ENCODE measurements at regions not wholly inside any gene's neighbourhood (a gene's known extent, or its start where the extent isn't known, plus 50 kb on each side); places are given as distances from the start of the nearest gene placed in this dataset.

GRCh38 chr5:18740301-18740700 lies 1106.0 kb downstream of the TAF11L14 start:
- TF ChIP-seq EZH2 (IDR thresholded peaks at IDR 0.05; ENCODE audit: insufficient read depth, poor library complexity, severe bottlenecking) (no peak), EZH2phosphoT487 (IDR thresholded peaks at IDR 0.05; ENCODE audit: insufficient read depth, low read depth) (no peak)
